CD4-positive, alpha-beta T cell treated with Interleukin-1 beta for 1 hour (primary cell): ENCODE measurements at regions not wholly inside any gene's neighbourhood (a gene's known extent, or its start where the extent isn't known, plus 50 kb on each side); places are given as distances from the start of the nearest gene placed in this dataset.
"Not testable (repeated sequence)": the region's sequence is repeated elsewhere in the genome, so short reads cannot be mapped to it uniquely, and the experiment has no call there.

Source experiments
- DNase-seq, 2 donors: peaks; one replicate each; pipeline ENCODE4 v3.0.0-alpha.2; 2020 to 2022

- no peak for DNase-seq
Measured at GRCh38 chr2:111662039-111662770, 221.8 kb downstream of the ANAPC1 start.

- no peak for DNase-seq
Measured at GRCh38 chr2:111662771-111663470, 221.1 kb downstream of the ANAPC1 start.

GRCh38 chr2:111663471-111664274 lies 220.3 kb downstream of the ANAPC1 start:
- DNase-seq = no peak

- DNase-seq = no peak
Measured at GRCh38 chr2:111664275-111664850, 219.6 kb downstream of the ANAPC1 start.

GRCh38 chr2:111665011-111665410 lies 219.0 kb downstream of the ANAPC1 start:
- no peak for DNase-seq

- no peak for DNase-seq
Measured at GRCh38 chr2:111665551-111666116, 218.4 kb downstream of the ANAPC1 start.

- DNase-seq = no peak
Measured at GRCh38 chr2:111666160-111666559, 217.8 kb downstream of the ANAPC1 start.

GRCh38 chr2:111667001-111667400 lies 217.0 kb downstream of the ANAPC1 start:
- DNase-seq = no peak

GRCh38 chr2:111667542-111668273 lies 216.3 kb downstream of the ANAPC1 start:
- DNase-seq = peak in 1 of 2 donors; percentile 26

- no peak for DNase-seq
Measured at GRCh38 chr2:111668274-111668616, 215.7 kb downstream of the ANAPC1 start.

GRCh38 chr2:111668741-111669140 lies 215.3 kb downstream of the ANAPC1 start:
- DNase-seq = no peak

- no peak for DNase-seq
Measured at GRCh38 chr2:111669928-111670695, 213.9 kb downstream of the ANAPC1 start.

- no peak for DNase-seq
Measured at GRCh38 chr2:111670776-111671175, 213.2 kb downstream of the ANAPC1 start.

GRCh38 chr2:111671426-111672150 lies 212.4 kb downstream of the ANAPC1 start:
- DNase-seq = peak in 1 of 2 donors; percentile 73

- not testable (repeated sequence) for DNase-seq
Measured at GRCh38 chr2:111672641-111673040, 211.4 kb downstream of the ANAPC1 start.

GRCh38 chr2:111673526-111673925 lies 210.5 kb downstream of the ANAPC1 start:
- no peak for DNase-seq

GRCh38 chr2:111675419-111676194 lies 208.4 kb downstream of the ANAPC1 start:
- DNase-seq = no peak

GRCh38 chr2:111676291-111676822 lies 207.6 kb downstream of the ANAPC1 start:
- no peak for DNase-seq

- DNase-seq = no peak
Measured at GRCh38 chr2:111678161-111678560, 205.8 kb downstream of the ANAPC1 start.

- DNase-seq = no peak
Measured at GRCh38 chr2:111678651-111679050, 205.3 kb downstream of the ANAPC1 start.
